ENCODE measurements at regions not wholly inside any gene's neighbourhood (a gene's known extent, or its start where the extent isn't known, plus 50 kb on each side); places are given as distances from the start of the nearest gene placed in this dataset.

GRCh38 chr10:36185097-36185496, 543.0 kb upstream of the FZD8 start:
- ATAC-seq (no peak), DNase-seq (no peak)
- Histone ChIP-seq H3K4me1 (peaks cover 22% of the 10 kb centered on the region), H3K36me3 (replicated peaks in 1 of 2; ENCODE audit: insufficient read depth in 1 of 2, low read depth in 2 of 2) (no peaks in the 10 kb centered on the region), H3K27me3 (no peaks in the 10 kb centered on the region), H3K27ac (no peak overlapping the region), H3K9me3 (no peaks in the 10 kb centered on the region), H3K4me3 (no peak overlapping the region)
- intact Hi-C loops (cut with DNase I) = no loop called here
- WGBS, 2 donors = 52 to 61% methylated on average over 6 of the region's 6 CpGs
- TF ChIP-seq POLR2A (IDR thresholded peaks at IDR 0.05) (no peak), CTCF (IDR thresholded peaks at IDR 0.05) (no peak)

GRCh38 chr10:36183726-36184125, 541.6 kb upstream of the FZD8 start:
- ATAC-seq = no peak
- no peaks in the 10 kb centered on the region for H3K9me3 ChIP-seq
- H3K27me3 ChIP-seq = no peaks in the 10 kb centered on the region
- H3K4me1 ChIP-seq = peaks cover 22% of the 10 kb centered on the region
- DNase-seq = no peak
- TF ChIP-seq POLR2A (IDR thresholded peaks at IDR 0.05) (no peak), CTCF (IDR thresholded peaks at IDR 0.05) (no peak)
- H3K27ac ChIP-seq = no peak overlapping the region
- H3K4me3 ChIP-seq = no peak overlapping the region
- no peaks in the 10 kb centered on the region for H3K36me3 ChIP-seq (replicated peaks in 1 of 2; ENCODE audit: insufficient read depth in 1 of 2, low read depth in 2 of 2)
- WGBS, 2 donors = 80 to 97% methylated on average over 6 of the region's 6 CpGs
- intact Hi-C loops (cut with DNase I) = no loop called here

GRCh38 chr10:36183056-36183455, 541.0 kb upstream of the FZD8 start:
- no peaks in the 10 kb centered on the region for H3K9me3 ChIP-seq
- ATAC-seq (no peak), DNase-seq (no peak)
- H3K4me1 ChIP-seq = peaks cover 16% of the 10 kb centered on the region
- no peaks in the 10 kb centered on the region for H3K27me3 ChIP-seq
- intact Hi-C loops (cut with DNase I) = no loop called here
- peak overlapping the region in 3 of 4 donors; percentile 54 to 60 (median 54) for H3K27ac ChIP-seq
- H3K4me3 ChIP-seq = no peak overlapping the region
- H3K36me3 ChIP-seq (replicated peaks in 1 of 2; ENCODE audit: insufficient read depth in 1 of 2, low read depth in 2 of 2) = no peaks in the 10 kb centered on the region
- no peak for TF ChIP-seq POLR2A (IDR thresholded peaks at IDR 0.05)
- TF ChIP-seq CTCF (IDR thresholded peaks at IDR 0.05) = no peak

- Histone ChIP-seq H3K27me3 (no peaks in the 10 kb centered on the region), H3K27ac (peak overlapping the region in 3 of 4 donors; percentile 54 to 60 (median 54)), H3K36me3 (replicated peaks in 1 of 2; ENCODE audit: insufficient read depth in 1 of 2, low read depth in 2 of 2) (no peaks in the 10 kb centered on the region), H3K4me3 (no peak overlapping the region), H3K9me3 (no peaks in the 10 kb centered on the region), H3K4me1 (peaks cover 13% of the 10 kb centered on the region)
- TF ChIP-seq POLR2A (IDR thresholded peaks at IDR 0.05) = no peak
- no peak for TF ChIP-seq CTCF (IDR thresholded peaks at IDR 0.05)
- WGBS, 2 donors = 14 to 33% methylated on average over 4 of the region's 4 CpGs
- DNase-seq = no peak
- intact Hi-C loops (cut with DNase I) = no loop called here
- peak; percentile 18 for ATAC-seq
These were observed 540.5 kb upstream of the FZD8 start for GRCh38 chr10:36182606-36183005.

GRCh38 chr10:36182179-36182566, 540.1 kb upstream of the FZD8 start:
- ATAC-seq = peak; percentile 48
- intact Hi-C loops (cut with DNase I) = no loop called here
- H3K27me3 ChIP-seq = no peaks in the 10 kb centered on the region
- no peaks in the 10 kb centered on the region for H3K9me3 ChIP-seq
- peak overlapping the region in 3 of 4 donors; percentile 54 to 60 (median 54) for H3K27ac ChIP-seq
- H3K36me3 ChIP-seq (replicated peaks in 1 of 2; ENCODE audit: insufficient read depth in 1 of 2, low read depth in 2 of 2) = no peaks in the 10 kb centered on the region
- TF ChIP-seq POLR2A (IDR thresholded peaks at IDR 0.05) (no peak), CTCF (IDR thresholded peaks at IDR 0.05) (no peak)
- WGBS, 2 donors = 37 to 38% methylated on average over 9 of the region's 9 CpGs
- H3K4me3 ChIP-seq = no peak overlapping the region
- H3K4me1 ChIP-seq = peaks cover 13% of the 10 kb centered on the region
- no peak for DNase-seq
